H9 (cell line): ENCODE measurements at regions not wholly inside any gene's neighbourhood (a gene's known extent, or its start where the extent isn't known, plus 50 kb on each side); places are given as distances from the start of the nearest gene placed in this dataset.

ENCODE experiments used
- DNase-seq: peaks from one replicate; pipeline ENCODE4 v3.0.0-alpha.2; 2017
- H2AFZ ChIP-seq: one replicate; pipeline ENCODE4 v1.6.1; 2013; ENCODE audit warnings: mild to moderate bottlenecking, low read length, control low read depth, moderate library complexity
- H2AK5ac ChIP-seq: 2 replicates; pipeline ENCODE4 v1.6.1; 2013; ENCODE audit warnings: low read length, control low read depth, mixed read lengths; ENCODE audit not compliant: insufficient read length
- H2BK120ac ChIP-seq: one replicate; pipeline ENCODE4 v1.6.1; 2013; ENCODE audit warnings: low read depth, mild to moderate bottlenecking, low read length, control low read depth, inconsistent platforms; ENCODE audit not compliant: poor library complexity, severe bottlenecking
- H2BK12ac ChIP-seq: 2 replicates; pipeline ENCODE4 v1.6.1; 2013; ENCODE audit warnings: low read length, control low read depth, mixed read lengths, low read depth; ENCODE audit not compliant: insufficient read length
- H2BK15ac ChIP-seq: 2 replicates; pipeline ENCODE4 v1.6.1; 2013; ENCODE audit warnings: low read depth, low read length, control low read depth
- H2BK20ac ChIP-seq: one replicate; pipeline ENCODE4 v1.6.1; 2013; ENCODE audit warnings: low read depth, mild to moderate bottlenecking, low read length, control low read depth, inconsistent platforms; ENCODE audit not compliant: poor library complexity, severe bottlenecking
- H2BK5ac ChIP-seq: 2 replicates; pipeline ENCODE4 v1.6.1; 2013; ENCODE audit warnings: low read length, control low read depth, mixed read lengths; ENCODE audit not compliant: insufficient read length
- H3K14ac ChIP-seq: 2 replicates; pipeline ENCODE4 v1.6.1; 2013; ENCODE audit warnings: low read length, control low read depth; ENCODE audit not compliant: insufficient read depth
- H3K18ac ChIP-seq: 2 replicates; pipeline ENCODE4 v1.6.1; 2013; ENCODE audit warnings: low read depth, mild to moderate bottlenecking, mixed read lengths, low read length, control low read depth; ENCODE audit not compliant: insufficient read length
- H3K23ac ChIP-seq: 2 replicates; pipeline ENCODE4 v1.6.1; 2013; ENCODE audit warnings: low read length, control low read depth, mixed read lengths, low read depth; ENCODE audit not compliant: insufficient read length
- H3K23me2 ChIP-seq: 2 replicates; pipeline ENCODE4 v1.6.1; 2013; ENCODE audit warnings: low read depth, mild to moderate bottlenecking, mixed read lengths, low read length, control low read depth; ENCODE audit not compliant: insufficient read length, poor library complexity, severe bottlenecking
- H3K27ac ChIP-seq: 2 replicates; pipeline ENCODE4 v1.5.1; 2013; ENCODE audit warnings: low read length, control low read depth, mixed read lengths, low read depth; ENCODE audit not compliant: insufficient read length
- H3K27me3 ChIP-seq: 2 replicates; pipeline ENCODE4 v1.6.1; 2013; ENCODE audit warnings: low read length, control low read depth, inconsistent platforms; ENCODE audit not compliant: insufficient read depth
- H3K4ac ChIP-seq: 2 replicates; pipeline ENCODE4 v1.6.1; 2013; ENCODE audit warnings: low read depth, mild to moderate bottlenecking, control low read depth, inconsistent platforms, low read length, moderate library complexity
- H3K4me1 ChIP-seq: 2 replicates; pipeline ENCODE4 v1.6.1; 2013; ENCODE audit warnings: low read length, control low read depth, inconsistent platforms; ENCODE audit not compliant: insufficient read depth
- H3K4me2 ChIP-seq: 2 replicates; pipeline ENCODE4 v1.6.1; 2013; ENCODE audit warnings: low read length, control low read depth, mixed read lengths; ENCODE audit not compliant: insufficient read length, insufficient read depth
- H3K56ac ChIP-seq: 2 replicates; pipeline ENCODE4 v1.6.1; 2013; ENCODE audit warnings: low read depth, mild to moderate bottlenecking, mixed read lengths, low read length, control low read depth; ENCODE audit not compliant: insufficient read length
- H3K79me1 ChIP-seq: 2 replicates; pipeline ENCODE4 v1.6.1; 2013; ENCODE audit warnings: low read depth, mild to moderate bottlenecking, moderate library complexity, low read length, control low read depth, inconsistent platforms; ENCODE audit not compliant: insufficient read depth, poor library complexity, severe bottlenecking
- H3K79me2 ChIP-seq: 2 replicates; pipeline ENCODE4 v1.6.1; 2013; ENCODE audit warnings: low read length, control low read depth, inconsistent platforms; ENCODE audit not compliant: insufficient read depth
- H3K9ac ChIP-seq: 2 replicates; pipeline ENCODE4 v1.6.1; 2013; ENCODE audit warnings: low read length, control low read depth, mixed read lengths; ENCODE audit not compliant: insufficient read length; ENCODE audit errors: extremely low read depth
- H3K9me3 ChIP-seq: one replicate; pipeline ENCODE4 v1.6.1; 2013; ENCODE audit warnings: low read depth, low read length, inconsistent platforms; ENCODE audit not compliant: control insufficient read depth
- H3T11ph ChIP-seq: one replicate; pipeline ENCODE4 v1.6.1; 2013; ENCODE audit warnings: mild to moderate bottlenecking, low read length, control low read depth, inconsistent platforms
- H4K20me1 ChIP-seq: one replicate; pipeline ENCODE4 v1.6.1; 2013; ENCODE audit not compliant: control insufficient read depth, insufficient read length, insufficient read depth
- H4K5ac ChIP-seq: 2 replicates; pipeline ENCODE4 v1.6.1; 2013; ENCODE audit warnings: low read depth, mild to moderate bottlenecking, mixed read lengths, low read length, control low read depth; ENCODE audit not compliant: insufficient read length
- H4K8ac ChIP-seq: replicated peaks from 2 replicates; pipeline ENCODE4 v1.6.1; 2013; ENCODE audit warnings: low read length, control low read depth, mixed read lengths, low read depth; ENCODE audit not compliant: insufficient read length
- H4K91ac ChIP-seq: 2 replicates; pipeline ENCODE4 v1.6.1; 2013; ENCODE audit warnings: low read depth, mild to moderate bottlenecking, moderate library complexity, mixed read lengths, low read length, control low read depth; ENCODE audit not compliant: insufficient read length
- H3K27ac Mint-ChIP-seq, 3 experiments: 2 replicates in 2 of 3; 3 replicates in 1 of 3; pipeline ENCODE4 v1.8.0; 2020 to 2021; ENCODE audit warnings: mixed read lengths in 3 of 3, mild to moderate bottlenecking in 1 of 3, moderate library complexity in 1 of 3
- H3K27me3 Mint-ChIP-seq: 2 replicates; pipeline ENCODE4 v1.8.0; 2021; ENCODE audit warnings: low read depth, mild to moderate bottlenecking, moderate library complexity, mixed read lengths
- H3K36me3 Mint-ChIP-seq, 3 experiments: 2 replicates in 2 of 3; 3 replicates in 1 of 3; pipeline ENCODE4 v1.8.0; 2020 to 2021; ENCODE audit warnings: low read depth in 3 of 3, mixed read lengths in 3 of 3; ENCODE audit not compliant: insufficient read depth in 1 of 3
- H3K4me1 Mint-ChIP-seq, 2 experiments: 2 replicates each; pipeline ENCODE4 v1.8.0; 2020; ENCODE audit warnings: mixed read lengths in 2 of 2
- H3K4me3 Mint-ChIP-seq, 2 experiments: 2 replicates in 1 of 2; 3 replicates in 1 of 2; pipeline ENCODE4 v1.8.0; 2020 to 2021; ENCODE audit warnings: mild to moderate bottlenecking in 2 of 2, mixed read lengths in 2 of 2, moderate library complexity in 1 of 2
- H3K9me3 Mint-ChIP-seq, 2 experiments: 2 replicates in 1 of 2; 3 replicates in 1 of 2; pipeline ENCODE4 v1.8.0; 2020; ENCODE audit warnings: mild to moderate bottlenecking in 2 of 2, mixed read lengths in 2 of 2, moderate library complexity in 1 of 2
- WGBS: extraction: QIAGEN DNeasy Blood & Tissue Kit; methylation state at CpG from one replicate; pipeline ENCODE4 v1.1.7; 2013; ENCODE audit warnings: missing lambda C conversion rate, low lambda C conversion rate, mixed read lengths; ENCODE audit not compliant: insufficient read length; ENCODE audit errors: extremely low coverage; 5-methylcytosine and 5-hydroxymethylcytosine counted together
- TF ChIP-seq, protein P1 (sequence below): fragments of 200-600 bp; sonication (generic); conservative IDR thresholded peaks from 3 replicates; pipeline ENCODE4 v1.8.0; 2021; ENCODE audit warnings: antibody characterized with exemption, mild to moderate bottlenecking

DNA sequence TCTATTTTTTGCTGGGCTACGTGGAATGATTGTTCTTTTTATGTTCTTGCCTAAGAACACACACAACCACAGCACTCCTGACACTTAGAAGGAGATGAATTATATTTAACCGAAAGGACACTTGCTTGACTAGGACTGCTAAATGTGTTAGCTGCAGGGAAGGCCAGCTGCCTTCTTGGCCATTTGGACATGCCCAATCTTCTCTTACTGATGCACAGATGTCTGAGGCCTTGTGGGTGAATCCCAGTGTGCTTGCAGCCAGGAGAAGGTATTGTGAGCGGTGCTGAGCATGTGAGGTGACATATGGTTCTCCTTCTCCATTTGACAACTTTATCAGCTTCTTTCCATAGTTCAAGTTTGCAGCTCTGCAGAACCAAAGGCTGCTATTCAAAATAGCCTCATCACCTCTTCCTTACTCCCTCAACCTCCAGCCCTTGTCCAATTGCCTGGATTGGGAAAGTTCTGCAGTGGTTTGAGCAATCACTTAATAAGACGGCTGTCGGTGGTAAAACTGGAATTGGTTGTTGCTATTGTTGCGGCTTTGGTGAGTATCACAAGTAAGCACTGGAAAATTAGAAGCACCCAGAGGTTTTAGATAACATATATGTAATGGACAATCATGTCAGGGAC is 1113.3 kb downstream of the TSN start:
- H3K4ac ChIP-seq = no peak overlapping the region
- H3K79me1 ChIP-seq = no peaks in the 10 kb centered on the region
- H3K56ac ChIP-seq = no peak overlapping the region
- no peak overlapping the region for H3K27ac ChIP-seq
- no peak overlapping the region for H3K23ac ChIP-seq
- no peaks in the 10 kb centered on the region for H3K4me1 ChIP-seq
- H2BK12ac ChIP-seq = no peak overlapping the region
- no peak overlapping the region for H2BK120ac ChIP-seq
- H3K36me3 Mint-ChIP-seq = peaks cover 0 to 1% (median 0%) of the 10 kb centered on the region in 3 experiments; a peak in 2 of 7 replicates
- H3K14ac ChIP-seq = no peak overlapping the region
- no peak for DNase-seq
- no peak overlapping the region for H2BK20ac ChIP-seq
- H2BK5ac ChIP-seq = no peak overlapping the region
- H3K27me3 ChIP-seq = no peaks in the 10 kb centered on the region
- no peak overlapping the region for H4K91ac ChIP-seq
- no peak overlapping the region for H3K18ac ChIP-seq
- H4K8ac ChIP-seq = no peak overlapping the region
- no peaks in the 10 kb centered on the region for H3K9me3 ChIP-seq
- H3K79me2 ChIP-seq = no peaks in the 10 kb centered on the region
- no peaks in the 10 kb centered on the region for H4K20me1 ChIP-seq
- H3K4me1 Mint-ChIP-seq = no peaks in the 10 kb centered on the region
- no peaks in the 10 kb centered on the region for H3K23me2 ChIP-seq
- H3K9ac ChIP-seq = no peak overlapping the region
- H3K9me3 Mint-ChIP-seq = peaks cover 0 to 4% of the 10 kb centered on the region in 2 experiments; a peak in 2 of 5 replicates
- no peaks in the 10 kb centered on the region for H3K27me3 Mint-ChIP-seq
- H2BK15ac ChIP-seq = no peak overlapping the region
- no peak overlapping the region for H3T11ph ChIP-seq
- no peak overlapping the region for H3K27ac Mint-ChIP-seq
- no peak overlapping the region for H3K4me3 Mint-ChIP-seq
- H4K5ac ChIP-seq = no peak overlapping the region
- no peak overlapping the region for H3K4me2 ChIP-seq
- WGBS = no CpG with 5 or more reads among the region's 6 CpGs
- H2AFZ ChIP-seq = no peak overlapping the region
- no peak overlapping the region for H2AK5ac ChIP-seq
- TF ChIP-seq, protein P1, sequence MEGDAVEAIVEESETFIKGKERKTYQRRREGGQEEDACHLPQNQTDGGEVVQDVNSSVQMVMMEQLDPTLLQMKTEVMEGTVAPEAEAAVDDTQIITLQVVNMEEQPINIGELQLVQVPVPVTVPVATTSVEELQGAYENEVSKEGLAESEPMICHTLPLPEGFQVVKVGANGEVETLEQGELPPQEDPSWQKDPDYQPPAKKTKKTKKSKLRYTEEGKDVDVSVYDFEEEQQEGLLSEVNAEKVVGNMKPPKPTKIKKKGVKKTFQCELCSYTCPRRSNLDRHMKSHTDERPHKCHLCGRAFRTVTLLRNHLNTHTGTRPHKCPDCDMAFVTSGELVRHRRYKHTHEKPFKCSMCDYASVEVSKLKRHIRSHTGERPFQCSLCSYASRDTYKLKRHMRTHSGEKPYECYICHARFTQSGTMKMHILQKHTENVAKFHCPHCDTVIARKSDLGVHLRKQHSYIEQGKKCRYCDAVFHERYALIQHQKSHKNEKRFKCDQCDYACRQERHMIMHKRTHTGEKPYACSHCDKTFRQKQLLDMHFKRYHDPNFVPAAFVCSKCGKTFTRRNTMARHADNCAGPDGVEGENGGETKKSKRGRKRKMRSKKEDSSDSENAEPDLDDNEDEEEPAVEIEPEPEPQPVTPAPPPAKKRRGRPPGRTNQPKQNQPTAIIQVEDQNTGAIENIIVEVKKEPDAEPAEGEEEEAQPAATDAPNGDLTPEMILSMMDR = no peak
